NT2/D1 (cell line): ENCODE measurements at regions not wholly inside any gene's neighbourhood (a gene's known extent, or its start where the extent isn't known, plus 50 kb on each side); places are given as distances from the start of the nearest gene placed in this dataset.

Source experiments
- YY1 ChIP-seq: IDR thresholded peaks from 2 replicates; pipeline ENCODE4 v1.6.1; 2011; ENCODE audit not compliant: insufficient read length, insufficient read depth
- ZNF274 ChIP-seq: IDR thresholded peaks from 2 replicates; pipeline ENCODE4 v1.6.1; 2011; ENCODE audit warnings: mild to moderate bottlenecking, low read depth, low read length

DNA sequence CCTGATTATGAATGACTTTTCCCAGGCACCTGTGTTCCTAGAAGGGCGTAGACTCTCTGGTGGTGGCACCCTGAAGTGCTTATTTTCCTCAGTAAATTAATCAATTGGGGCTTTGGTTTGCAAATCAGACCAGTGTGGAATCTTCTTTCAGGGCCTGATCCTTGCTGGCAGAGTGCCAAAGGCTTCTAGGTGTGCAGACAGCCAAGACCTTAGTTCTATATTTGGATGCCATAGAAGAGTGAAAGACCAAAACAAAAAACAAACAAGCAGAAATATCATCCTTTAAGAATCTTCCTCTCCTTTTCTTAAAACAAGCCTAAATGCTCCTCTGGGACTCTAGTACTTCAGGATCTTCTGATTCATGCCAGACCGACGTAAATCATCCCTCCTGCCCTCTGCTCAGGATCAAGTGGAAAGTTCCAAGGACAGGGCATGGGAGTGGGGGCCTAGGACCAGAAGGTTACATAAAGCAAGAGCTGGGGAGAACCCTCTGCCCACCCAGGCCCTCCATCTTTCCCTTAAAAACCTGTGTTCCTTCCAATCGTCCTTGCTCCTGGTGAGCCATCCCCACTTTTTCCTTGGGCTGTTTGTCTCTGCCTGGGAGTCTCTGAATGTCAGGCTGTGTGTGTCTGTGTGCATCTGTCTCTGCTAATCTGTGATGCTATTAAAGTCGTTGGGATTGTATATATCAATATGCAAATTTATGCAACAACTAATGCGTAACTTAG lies 70.5 kb upstream of the MYLIP start:
- TF ChIP-seq YY1 (no peak), ZNF274 (no peak)
